Loucy (cell line): ENCODE measurements at regions not wholly inside any gene's neighbourhood (a gene's known extent, or its start where the extent isn't known, plus 50 kb on each side); places are given as distances from the start of the nearest gene placed in this dataset.

ENCODE experiments used
- EZH2phosphoT487 ChIP-seq: fragments of 200-600 bp; IDR thresholded peaks from 2 replicates; pipeline ENCODE4 v1.6.1; 2018; ENCODE audit warnings: antibody characterized with exemption, mild to moderate bottlenecking, moderate library complexity, borderline replicate concordance
- TF ChIP-seq, protein P1 (sequence below): fragments of 200-600 bp; sonication (generic); conservative IDR thresholded peaks from 2 replicates; pipeline ENCODE4 v1.5.1; 2014; ENCODE audit warnings: mild to moderate bottlenecking, antibody characterized with exemption, low read length

DNA sequence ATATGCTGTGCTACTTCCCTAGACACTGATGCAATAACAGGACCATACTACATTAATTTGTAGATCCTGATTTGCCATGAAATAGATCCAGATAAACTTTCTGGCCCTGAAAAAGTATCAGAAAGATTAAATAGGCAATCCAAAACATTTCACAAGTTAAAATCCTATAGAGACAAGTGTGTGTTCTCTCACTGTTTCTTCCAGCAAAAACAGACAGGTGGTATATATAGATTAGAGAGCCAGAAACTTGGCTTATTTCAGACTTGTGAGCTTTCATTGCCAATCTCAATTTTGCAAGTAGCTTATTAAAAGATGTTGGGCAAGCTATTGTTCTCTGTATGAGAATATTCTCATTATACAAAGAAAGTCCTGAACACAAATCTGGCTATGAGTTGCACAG is 289.1 kb upstream of the MANEA start:
- TF ChIP-seq, protein P1, sequence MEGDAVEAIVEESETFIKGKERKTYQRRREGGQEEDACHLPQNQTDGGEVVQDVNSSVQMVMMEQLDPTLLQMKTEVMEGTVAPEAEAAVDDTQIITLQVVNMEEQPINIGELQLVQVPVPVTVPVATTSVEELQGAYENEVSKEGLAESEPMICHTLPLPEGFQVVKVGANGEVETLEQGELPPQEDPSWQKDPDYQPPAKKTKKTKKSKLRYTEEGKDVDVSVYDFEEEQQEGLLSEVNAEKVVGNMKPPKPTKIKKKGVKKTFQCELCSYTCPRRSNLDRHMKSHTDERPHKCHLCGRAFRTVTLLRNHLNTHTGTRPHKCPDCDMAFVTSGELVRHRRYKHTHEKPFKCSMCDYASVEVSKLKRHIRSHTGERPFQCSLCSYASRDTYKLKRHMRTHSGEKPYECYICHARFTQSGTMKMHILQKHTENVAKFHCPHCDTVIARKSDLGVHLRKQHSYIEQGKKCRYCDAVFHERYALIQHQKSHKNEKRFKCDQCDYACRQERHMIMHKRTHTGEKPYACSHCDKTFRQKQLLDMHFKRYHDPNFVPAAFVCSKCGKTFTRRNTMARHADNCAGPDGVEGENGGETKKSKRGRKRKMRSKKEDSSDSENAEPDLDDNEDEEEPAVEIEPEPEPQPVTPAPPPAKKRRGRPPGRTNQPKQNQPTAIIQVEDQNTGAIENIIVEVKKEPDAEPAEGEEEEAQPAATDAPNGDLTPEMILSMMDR: no peak
- TF ChIP-seq EZH2phosphoT487: no peak
